DND-41 (cell line): ENCODE measurements at regions not wholly inside any gene's neighbourhood (a gene's known extent, or its start where the extent isn't known, plus 50 kb on each side); places are given as distances from the start of the nearest gene placed in this dataset.

Experiments
- ATAC-seq: fragments of 200-7000 bp; cut with Tn5 transposase; 3 replicates; pipeline ENCODE4 v1.9.1; 2021; ENCODE audit warnings: low read depth; ENCODE audit not compliant: insufficient read depth
- DNase-seq: peaks from one replicate; pipeline ENCODE4 v3.0.0-alpha.2; 2020
- H2AFZ ChIP-seq: 2 replicates; pipeline ENCODE4 v1.6.0; 2012; ENCODE audit warnings: low read depth, low read length
- H3K27ac ChIP-seq: 2 replicates; pipeline ENCODE4 v1.5.1; 2012; ENCODE audit warnings: low read length, inconsistent platforms
- H3K27me3 ChIP-seq: fragments of 200-600 bp; sonication (generic); 2 replicates; pipeline ENCODE4 v1.6.0; 2012; ENCODE audit warnings: low read length, mild to moderate bottlenecking, inconsistent platforms; ENCODE audit not compliant: insufficient read depth, poor library complexity
- H3K36me3 ChIP-seq: 2 replicates; pipeline ENCODE4 v1.5.1; 2012; ENCODE audit warnings: low read length, inconsistent platforms; ENCODE audit not compliant: insufficient read depth
- H3K4me1 ChIP-seq: 2 replicates; pipeline ENCODE4 v1.5.1; 2012; ENCODE audit warnings: mild to moderate bottlenecking, low read length; ENCODE audit not compliant: insufficient read depth
- H3K4me2 ChIP-seq: 2 replicates; pipeline ENCODE4 v1.6.0; 2012; ENCODE audit warnings: mild to moderate bottlenecking, moderate library complexity, low read length, inconsistent platforms; ENCODE audit not compliant: insufficient read depth
- H3K4me3 ChIP-seq, 2 experiments: fragments of 200-600 bp in 1 of 2; shearing (Covaris generic) in 1 of 2; 2 replicates each; pipeline ENCODE4 v1.5.1; 2012 to 2016; ENCODE audit warnings: inconsistent platforms in 2 of 2, low read length in 2 of 2, mild to moderate bottlenecking in 2 of 2, low read depth in 1 of 2, moderate library complexity in 1 of 2
- H3K79me2 ChIP-seq: 2 replicates; pipeline ENCODE4 v1.6.0; 2012; ENCODE audit warnings: low read length, inconsistent platforms; ENCODE audit not compliant: insufficient read depth
- H3K9ac ChIP-seq: 2 replicates; pipeline ENCODE4 v1.6.0; 2012; ENCODE audit warnings: low read depth, mild to moderate bottlenecking, inconsistent platforms, low read length, moderate library complexity
- H3K9me3 ChIP-seq: 2 replicates; pipeline ENCODE4 v1.5.1; 2012; ENCODE audit warnings: low read length, moderate library complexity, mild to moderate bottlenecking, inconsistent platforms; ENCODE audit not compliant: insufficient read depth, severe bottlenecking
- H4K20me1 ChIP-seq: 2 replicates; pipeline ENCODE4 v1.6.0; 2012; ENCODE audit warnings: low read length; ENCODE audit not compliant: insufficient read depth
- EZH2 ChIP-seq: IDR thresholded peaks from 3 replicates; pipeline ENCODE4 v1.6.1; 2012; ENCODE audit warnings: borderline replicate concordance, low read depth, mild to moderate bottlenecking, moderate library complexity, low read length, inconsistent platforms; ENCODE audit not compliant: severe bottlenecking
- TF ChIP-seq, protein P1 (sequence below): IDR thresholded peaks from 2 replicates; pipeline ENCODE4 v1.5.1; 2012; ENCODE audit warnings: borderline replicate concordance, low read length, moderate library complexity, mild to moderate bottlenecking; ENCODE audit not compliant: poor library complexity, severe bottlenecking; ENCODE audit errors: extremely low read depth

DNA sequence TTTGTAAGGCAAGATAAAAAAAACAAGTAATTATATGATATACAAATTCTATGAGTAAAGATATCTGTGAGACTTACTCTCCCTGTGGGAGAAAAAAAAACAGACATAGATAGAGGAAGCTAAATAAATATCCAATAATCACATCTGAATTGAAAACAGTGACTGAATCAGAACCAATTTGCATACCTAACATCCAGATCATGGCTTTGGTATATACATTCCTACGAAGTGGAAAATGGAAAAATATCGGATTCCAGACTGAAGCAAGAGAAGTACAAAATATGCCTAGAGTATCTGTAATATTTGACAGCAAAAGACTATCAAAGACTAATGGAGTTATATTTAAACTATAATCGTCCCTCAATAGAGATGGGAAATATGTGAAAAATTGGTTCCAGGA is 1108.1 kb upstream of the CHAC2 start:
- H3K36me3 ChIP-seq, result no peaks in the 10 kb centered on the region
- H3K4me1 ChIP-seq, result no peaks in the 10 kb centered on the region
- no peak overlapping the region for H3K9ac ChIP-seq
- no peak for DNase-seq
- no peak overlapping the region for H3K4me3 ChIP-seq
- no peak for TF ChIP-seq EZH2
- TF ChIP-seq, protein P1, sequence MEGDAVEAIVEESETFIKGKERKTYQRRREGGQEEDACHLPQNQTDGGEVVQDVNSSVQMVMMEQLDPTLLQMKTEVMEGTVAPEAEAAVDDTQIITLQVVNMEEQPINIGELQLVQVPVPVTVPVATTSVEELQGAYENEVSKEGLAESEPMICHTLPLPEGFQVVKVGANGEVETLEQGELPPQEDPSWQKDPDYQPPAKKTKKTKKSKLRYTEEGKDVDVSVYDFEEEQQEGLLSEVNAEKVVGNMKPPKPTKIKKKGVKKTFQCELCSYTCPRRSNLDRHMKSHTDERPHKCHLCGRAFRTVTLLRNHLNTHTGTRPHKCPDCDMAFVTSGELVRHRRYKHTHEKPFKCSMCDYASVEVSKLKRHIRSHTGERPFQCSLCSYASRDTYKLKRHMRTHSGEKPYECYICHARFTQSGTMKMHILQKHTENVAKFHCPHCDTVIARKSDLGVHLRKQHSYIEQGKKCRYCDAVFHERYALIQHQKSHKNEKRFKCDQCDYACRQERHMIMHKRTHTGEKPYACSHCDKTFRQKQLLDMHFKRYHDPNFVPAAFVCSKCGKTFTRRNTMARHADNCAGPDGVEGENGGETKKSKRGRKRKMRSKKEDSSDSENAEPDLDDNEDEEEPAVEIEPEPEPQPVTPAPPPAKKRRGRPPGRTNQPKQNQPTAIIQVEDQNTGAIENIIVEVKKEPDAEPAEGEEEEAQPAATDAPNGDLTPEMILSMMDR, result no peak
- no peaks in the 10 kb centered on the region for H3K27me3 ChIP-seq
- H4K20me1 ChIP-seq, result no peaks in the 10 kb centered on the region
- no peak for ATAC-seq
- no peak overlapping the region for H3K27ac ChIP-seq
- no peak overlapping the region for H3K4me2 ChIP-seq
- H2AFZ ChIP-seq, result no peak overlapping the region
- H3K79me2 ChIP-seq, result no peaks in the 10 kb centered on the region
- H3K9me3 ChIP-seq, result no peaks in the 10 kb centered on the region

DNA sequence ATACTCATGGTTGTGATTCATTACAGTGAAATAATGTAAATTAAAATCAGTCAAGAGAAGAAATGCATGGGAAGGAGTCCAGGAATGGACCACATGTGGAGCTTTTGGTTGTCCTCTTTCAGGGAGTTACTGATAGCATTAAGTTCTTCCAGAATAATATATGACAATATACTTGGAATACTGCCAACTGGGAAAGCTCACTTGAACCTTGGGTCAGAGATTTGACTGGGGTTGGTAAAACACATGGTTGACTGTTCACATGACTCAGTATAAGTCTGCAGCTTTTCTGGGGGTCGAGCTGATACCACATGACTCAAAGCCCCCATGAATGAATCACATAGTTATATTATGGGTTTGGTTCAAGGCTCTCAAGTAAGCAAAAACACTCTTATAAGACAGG is 1109.0 kb upstream of the CHAC2 start:
- Histone ChIP-seq H3K79me2 (no peaks in the 10 kb centered on the region), H3K27me3 (no peaks in the 10 kb centered on the region), H3K4me1 (no peaks in the 10 kb centered on the region), H3K9ac (no peak overlapping the region), H3K36me3 (no peaks in the 10 kb centered on the region), H3K27ac (no peak overlapping the region), H2AFZ (no peak overlapping the region), H3K4me3 (no peak overlapping the region), H3K9me3 (no peaks in the 10 kb centered on the region), H3K4me2 (no peak overlapping the region), H4K20me1 (no peaks in the 10 kb centered on the region)
- ATAC-seq, result no peak
- DNase-seq, result no peak
- no peak for TF ChIP-seq EZH2
- TF ChIP-seq, protein P1, result no peak

DNA sequence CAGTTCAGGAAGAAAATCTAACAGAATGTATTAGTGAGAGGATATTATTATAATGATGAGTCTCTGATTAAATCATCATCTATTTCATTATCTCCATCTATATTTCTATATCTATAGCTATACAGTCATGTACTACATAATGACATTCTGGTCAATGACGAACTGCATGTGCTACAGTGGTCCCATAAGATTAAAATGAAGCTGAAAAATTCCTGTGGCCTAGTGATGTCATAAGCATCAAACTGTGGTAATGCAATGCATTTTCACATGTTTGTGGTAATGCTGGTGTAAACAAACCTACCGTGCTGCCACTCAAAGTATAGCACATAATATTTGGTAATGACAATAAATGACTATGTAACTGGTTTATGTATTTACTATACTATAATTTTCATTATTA is 1127.9 kb upstream of the CHAC2 start:
- peaks cover 4% of the 10 kb centered on the region for H3K9me3 ChIP-seq
- no peak overlapping the region for H3K27ac ChIP-seq
- TF ChIP-seq EZH2, result no peak
- TF ChIP-seq, protein P1, result no peak
- no peaks in the 10 kb centered on the region for H4K20me1 ChIP-seq
- H3K4me3 ChIP-seq, result no peak overlapping the region
- H2AFZ ChIP-seq, result no peak overlapping the region
- H3K36me3 ChIP-seq, result no peaks in the 10 kb centered on the region
- H3K4me2 ChIP-seq, result no peak overlapping the region
- no peaks in the 10 kb centered on the region for H3K79me2 ChIP-seq
- DNase-seq (no peak), ATAC-seq (no peak)
- no peaks in the 10 kb centered on the region for H3K27me3 ChIP-seq
- H3K4me1 ChIP-seq, result no peaks in the 10 kb centered on the region
- H3K9ac ChIP-seq, result no peak overlapping the region

DNA sequence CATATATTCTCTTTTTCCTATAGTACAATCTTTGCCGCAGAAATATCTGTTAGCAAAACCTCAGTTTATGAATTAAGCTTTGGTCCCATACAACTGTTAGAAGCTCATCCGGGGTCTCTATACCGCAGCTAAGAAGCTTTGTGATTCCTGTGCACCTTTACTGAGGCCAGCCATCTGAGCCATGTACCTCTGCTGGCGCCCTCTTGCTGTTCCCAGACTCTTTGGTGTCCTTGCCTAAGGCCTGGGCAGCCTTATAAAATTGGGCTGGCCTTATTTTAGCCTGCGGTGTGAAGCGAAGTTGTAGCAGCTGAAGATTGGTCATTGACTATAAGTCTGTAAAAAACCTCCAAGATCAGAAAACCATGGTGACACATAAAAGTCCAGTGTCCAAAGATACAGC is 1135.1 kb upstream of the CHAC2 start:
- Histone ChIP-seq H3K4me1 (no peaks in the 10 kb centered on the region), H3K9me3 (no peaks in the 10 kb centered on the region), H3K9ac (no peak overlapping the region), H3K27me3 (no peaks in the 10 kb centered on the region), H3K27ac (no peak overlapping the region), H3K4me2 (no peak overlapping the region), H3K4me3 (no peak overlapping the region), H4K20me1 (no peaks in the 10 kb centered on the region), H2AFZ (no peak overlapping the region), H3K36me3 (no peaks in the 10 kb centered on the region), H3K79me2 (no peaks in the 10 kb centered on the region)
- DNase-seq, result no peak
- ATAC-seq, result no peak
- TF ChIP-seq, protein P1, result no peak
- no peak for TF ChIP-seq EZH2
